Occipital lobe (tissue), 1 donor: ENCODE measurements at regions not wholly inside any gene's neighbourhood (a gene's known extent, or its start where the extent isn't known, plus 50 kb on each side); places are given as distances from the start of the nearest gene placed in this dataset.
"Not testable (repeated sequence)": the region's sequence is repeated elsewhere in the genome, so short reads cannot be mapped to it uniquely, and the experiment has no call there.

Source experiments
- DNase-seq: peaks from one replicate; lab custom pipeline; 2025; lab: John Stamatoyannopoulos, UW

- DNase-seq = no peak
Observed at GRCh38 chr17:55903028-55903690, 152.3 kb downstream of the PCTP start.

GRCh38 chr17:55909776-55910175, 158.9 kb downstream of the PCTP start:
- no peak for DNase-seq

GRCh38 chr17:55911186-55911585, 160.3 kb downstream of the PCTP start:
- DNase-seq = no peak

GRCh38 chr17:55925440-55925839, 174.6 kb downstream of the PCTP start:
- DNase-seq = no peak

GRCh38 chr17:55926276-55926990, 175.6 kb downstream of the PCTP start:
- no peak for DNase-seq

GRCh38 chr17:55930291-55930809, 179.5 kb downstream of the PCTP start:
- no peak for DNase-seq

- no peak for DNase-seq
Observed at GRCh38 chr17:55931446-55931845, 180.6 kb downstream of the PCTP start.

- no peak for DNase-seq
Observed at GRCh38 chr17:55932973-55933372, 182.1 kb downstream of the PCTP start.

- DNase-seq = not testable (repeated sequence)
Observed at GRCh38 chr17:55939181-55939810, 188.4 kb downstream of the PCTP start.

- DNase-seq = no peak
Observed at GRCh38 chr17:55959756-55960155, 193.5 kb upstream of the ANKFN1 start.

GRCh38 chr17:55961386-55961785, 191.9 kb upstream of the ANKFN1 start:
- no peak for DNase-seq

GRCh38 chr17:55962951-55963401, 190.3 kb upstream of the ANKFN1 start:
- no peak for DNase-seq

- DNase-seq = no peak
Observed at GRCh38 chr17:55964191-55964590, 189.1 kb upstream of the ANKFN1 start.

GRCh38 chr17:55965051-55965450, 188.2 kb upstream of the ANKFN1 start:
- DNase-seq = no peak

GRCh38 chr17:55969562-55970324, 183.5 kb upstream of the ANKFN1 start:
- DNase-seq = no peak

- no peak for DNase-seq
Observed at GRCh38 chr17:55978578-55978977, 174.7 kb upstream of the ANKFN1 start.

- no peak for DNase-seq
Observed at GRCh38 chr17:55983096-55983495, 170.2 kb upstream of the ANKFN1 start.

GRCh38 chr17:55986817-55987216, 166.5 kb upstream of the ANKFN1 start:
- DNase-seq = no peak

- DNase-seq = no peak
Observed at GRCh38 chr17:55988861-55989260, 164.4 kb upstream of the ANKFN1 start.

GRCh38 chr17:55990332-55991006, 162.8 kb upstream of the ANKFN1 start:
- DNase-seq = no peak

- DNase-seq = no peak
Observed at GRCh38 chr17:55996826-55997225, 156.4 kb upstream of the ANKFN1 start.
